ENCODE measurements at regions not wholly inside any gene's neighbourhood (a gene's known extent, or its start where the extent isn't known, plus 50 kb on each side); places are given as distances from the start of the nearest gene placed in this dataset.

DNA sequence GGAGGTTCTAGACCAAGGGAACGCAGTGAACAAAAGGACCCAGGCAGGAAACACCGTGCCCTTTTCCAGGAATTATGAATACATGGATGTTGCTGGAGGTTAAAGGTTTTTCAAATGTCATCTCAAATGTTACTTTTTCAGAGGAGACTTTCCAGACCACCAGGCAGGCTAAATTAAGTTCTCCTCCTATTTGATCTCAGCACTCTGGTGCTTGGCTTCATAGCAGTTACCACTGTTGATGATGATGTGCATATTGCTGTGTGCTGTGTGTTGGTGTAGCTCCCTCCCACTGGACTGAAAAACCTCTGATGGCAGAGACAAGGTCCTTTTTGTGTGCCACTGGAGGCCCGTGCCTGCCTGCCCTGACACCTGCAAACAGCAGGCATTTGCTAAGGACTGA lies 137.3 kb upstream of the PTPRM start:
- DNase-seq (no peak), ATAC-seq (replicated peaks in 1 of 4) (no peak)
- Histone ChIP-seq H3K4me1 (ENCODE audit: control insufficient read depth in 1 of 2, extremely low read depth in 1 of 2, insufficient read depth in 2 of 2, low read length in 2 of 2) (no peaks in the 10 kb centered on the region), H3K36me3 (ENCODE audit: control insufficient read depth in 2 of 2, extremely low read depth in 1 of 2, insufficient read depth in 1 of 2, low read length in 1 of 2) (no peaks in the 10 kb centered on the region), H3K4me3 (ENCODE audit: control insufficient read depth in 1 of 2, extremely low read depth in 1 of 2, low read length in 1 of 2) (no peak overlapping the region), H3K27me3 (replicated peaks in 1 of 2; ENCODE audit: control insufficient read depth in 2 of 2, extremely low read depth in 1 of 2, insufficient read depth in 2 of 2, low read length in 1 of 2) (no peaks in the 10 kb centered on the region), H3K27ac (ENCODE audit: low read length) (no peak overlapping the region), H3K9me3 (no peaks in the 10 kb centered on the region)
- POLR2A ChIA-PET = no interaction called here
- H3K9me3 Mint-ChIP-seq = peaks cover 0 to 8% (median 2%) of the 10 kb centered on the region in 3 donors
- H3K27me3 Mint-ChIP-seq = peaks cover 0 to 3% of the 10 kb centered on the region in 2 donors
- no peaks in the 10 kb centered on the region for H3K4me1 Mint-ChIP-seq
- CTCF ChIA-PET = no interaction called here
- H3K36me3 Mint-ChIP-seq = no peaks in the 10 kb centered on the region
- H3K27ac Mint-ChIP-seq = no peak overlapping the region
- 63% methylated on average over 3 of the region's 3 CpGs for WGBS (ENCODE audit: insufficient coverage)
- H3K4me3 Mint-ChIP-seq = no peak overlapping the region

DNA sequence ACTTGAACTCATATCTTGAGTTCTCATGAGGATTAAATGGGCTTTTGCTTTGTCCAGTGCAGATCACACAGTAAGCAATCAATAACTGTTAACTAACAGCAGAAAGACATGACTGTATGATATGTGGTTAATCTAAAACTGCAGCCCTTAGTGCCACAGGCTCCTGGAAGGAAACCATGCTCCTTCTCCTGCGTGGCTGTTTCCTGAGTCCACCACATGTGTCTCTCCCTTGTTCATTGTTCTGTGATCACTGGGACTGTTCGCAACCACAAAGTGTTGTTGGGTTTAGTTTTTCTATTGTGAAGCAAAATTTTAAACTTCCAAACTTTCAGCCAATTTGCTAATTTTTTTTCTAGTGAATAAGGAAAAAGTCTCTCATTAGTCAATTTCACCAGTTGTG lies 130.9 kb upstream of the PTPRM start:
- Mint-ChIP-seq H3K4me3 (no peak overlapping the region), H3K27me3 (peaks cover 1 to 3% of the 10 kb centered on the region in 2 donors), H3K27ac (no peak overlapping the region), H3K4me1 (no peaks in the 10 kb centered on the region), H3K9me3 (peaks cover 0 to 6% (median 4%) of the 10 kb centered on the region in 3 donors), H3K36me3 (no peaks in the 10 kb centered on the region)
- H3K27ac ChIP-seq (ENCODE audit: low read length) = no peak overlapping the region
- POLR2A ChIA-PET = no interaction called here
- DNase-seq (no peak), ATAC-seq (replicated peaks in 1 of 4) (no peak)
- no CpG with 5 or more reads among the region's 2 CpGs for WGBS (ENCODE audit: insufficient coverage)
- H3K9me3 ChIP-seq = no peaks in the 10 kb centered on the region
- CTCF ChIA-PET = interaction anchor here in 1 of 2 donors (0.7 kb wide), 1 partner anchor 872 kb away, joined by 3 read pairs; no protein-coding TSS in a partner anchor
- H3K27me3 ChIP-seq (replicated peaks in 1 of 2; ENCODE audit: control insufficient read depth in 2 of 2, extremely low read depth in 1 of 2, insufficient read depth in 2 of 2, low read length in 1 of 2) = no peaks in the 10 kb centered on the region
- no peaks in the 10 kb centered on the region for H3K36me3 ChIP-seq (ENCODE audit: control insufficient read depth in 2 of 2, extremely low read depth in 1 of 2, insufficient read depth in 1 of 2, low read length in 1 of 2)
- H3K4me3 ChIP-seq (ENCODE audit: control insufficient read depth in 1 of 2, extremely low read depth in 1 of 2, low read length in 1 of 2) = no peak overlapping the region
- no peaks in the 10 kb centered on the region for H3K4me1 ChIP-seq (ENCODE audit: control insufficient read depth in 1 of 2, extremely low read depth in 1 of 2, insufficient read depth in 2 of 2, low read length in 2 of 2)

DNA sequence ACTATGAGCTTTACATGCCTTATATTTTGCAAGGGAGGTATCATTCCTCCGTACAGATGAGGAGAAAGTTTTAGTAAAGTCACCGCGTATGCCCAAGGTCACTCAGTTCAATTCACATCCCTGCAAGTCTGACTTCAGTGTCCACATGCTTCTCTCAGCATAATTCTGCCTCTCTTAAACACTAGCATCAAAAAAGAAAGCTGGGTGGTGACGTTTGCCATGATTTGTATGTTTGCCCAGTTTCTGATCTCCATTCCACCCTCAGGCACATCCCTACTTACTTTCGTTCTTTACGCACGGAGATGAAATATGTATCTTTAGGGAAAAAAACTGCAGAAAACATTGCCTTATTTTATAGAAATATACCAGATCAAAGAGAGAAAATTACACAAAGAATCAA lies 129.2 kb upstream of the PTPRM start:
- Histone ChIP-seq H3K27ac (ENCODE audit: low read length) (no peak overlapping the region), H3K4me3 (ENCODE audit: control insufficient read depth in 1 of 2, extremely low read depth in 1 of 2, low read length in 1 of 2) (no peak overlapping the region), H3K4me1 (ENCODE audit: control insufficient read depth in 1 of 2, extremely low read depth in 1 of 2, insufficient read depth in 2 of 2, low read length in 2 of 2) (no peaks in the 10 kb centered on the region), H3K9me3 (no peaks in the 10 kb centered on the region), H3K27me3 (replicated peaks in 1 of 2; ENCODE audit: control insufficient read depth in 2 of 2, extremely low read depth in 1 of 2, insufficient read depth in 2 of 2, low read length in 1 of 2) (no peaks in the 10 kb centered on the region), H3K36me3 (ENCODE audit: control insufficient read depth in 2 of 2, extremely low read depth in 1 of 2, insufficient read depth in 1 of 2, low read length in 1 of 2) (no peaks in the 10 kb centered on the region)
- Mint-ChIP-seq H3K4me3 (no peak overlapping the region), H3K27me3 (peaks cover 1 to 3% of the 10 kb centered on the region in 2 donors), H3K27ac (no peak overlapping the region), H3K4me1 (no peaks in the 10 kb centered on the region), H3K9me3 (peaks cover 0 to 6% (median 0%) of the 10 kb centered on the region in 3 donors), H3K36me3 (no peaks in the 10 kb centered on the region)
- DNase-seq (no peak), ATAC-seq (replicated peaks in 1 of 4) (no peak)
- ChIA-PET CTCF (no interaction called here), POLR2A (no interaction called here)
- WGBS (ENCODE audit: insufficient coverage) = no CpG with 5 or more reads among the region's 7 CpGs

DNA sequence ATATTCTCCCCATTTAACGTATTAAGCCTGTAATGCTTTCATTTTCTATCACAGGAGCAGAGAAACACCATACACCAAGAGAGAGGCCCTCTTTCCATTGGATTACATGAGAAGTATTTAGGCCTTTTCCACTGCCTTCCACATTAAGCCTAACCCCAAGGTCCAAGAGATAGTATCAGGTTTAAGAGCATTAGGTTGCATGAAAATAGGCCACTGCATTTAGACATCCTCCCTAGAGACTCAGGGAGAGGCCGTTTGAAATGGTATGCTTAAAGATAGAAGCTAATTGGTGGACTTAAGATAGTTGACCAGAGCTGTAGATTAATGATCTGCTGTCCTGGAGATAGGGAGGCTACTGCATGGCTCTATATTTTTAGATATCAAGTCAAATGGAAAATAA lies 128.5 kb upstream of the PTPRM start:
- Histone ChIP-seq H3K36me3 (ENCODE audit: control insufficient read depth in 2 of 2, extremely low read depth in 1 of 2, insufficient read depth in 1 of 2, low read length in 1 of 2) (no peaks in the 10 kb centered on the region), H3K4me1 (ENCODE audit: control insufficient read depth in 1 of 2, extremely low read depth in 1 of 2, insufficient read depth in 2 of 2, low read length in 2 of 2) (no peaks in the 10 kb centered on the region), H3K27me3 (replicated peaks in 1 of 2; ENCODE audit: control insufficient read depth in 2 of 2, extremely low read depth in 1 of 2, insufficient read depth in 2 of 2, low read length in 1 of 2) (no peaks in the 10 kb centered on the region), H3K4me3 (ENCODE audit: control insufficient read depth in 1 of 2, extremely low read depth in 1 of 2, low read length in 1 of 2) (no peak overlapping the region), H3K27ac (ENCODE audit: low read length) (no peak overlapping the region), H3K9me3 (no peaks in the 10 kb centered on the region)
- peaks cover 0 to 6% (median 0%) of the 10 kb centered on the region in 3 donors for H3K9me3 Mint-ChIP-seq
- ATAC-seq (replicated peaks in 1 of 4) (no peak), DNase-seq (no peak)
- ChIA-PET POLR2A (no interaction called here), CTCF (no interaction called here)
- peaks cover 1 to 3% of the 10 kb centered on the region in 2 donors for H3K27me3 Mint-ChIP-seq
- H3K4me1 Mint-ChIP-seq = no peaks in the 10 kb centered on the region
- no peaks in the 10 kb centered on the region for H3K36me3 Mint-ChIP-seq
- no CpG with 5 or more reads among the region's 2 CpGs for WGBS (ENCODE audit: insufficient coverage)
- H3K27ac Mint-ChIP-seq = no peak overlapping the region
- H3K4me3 Mint-ChIP-seq = no peak overlapping the region

DNA sequence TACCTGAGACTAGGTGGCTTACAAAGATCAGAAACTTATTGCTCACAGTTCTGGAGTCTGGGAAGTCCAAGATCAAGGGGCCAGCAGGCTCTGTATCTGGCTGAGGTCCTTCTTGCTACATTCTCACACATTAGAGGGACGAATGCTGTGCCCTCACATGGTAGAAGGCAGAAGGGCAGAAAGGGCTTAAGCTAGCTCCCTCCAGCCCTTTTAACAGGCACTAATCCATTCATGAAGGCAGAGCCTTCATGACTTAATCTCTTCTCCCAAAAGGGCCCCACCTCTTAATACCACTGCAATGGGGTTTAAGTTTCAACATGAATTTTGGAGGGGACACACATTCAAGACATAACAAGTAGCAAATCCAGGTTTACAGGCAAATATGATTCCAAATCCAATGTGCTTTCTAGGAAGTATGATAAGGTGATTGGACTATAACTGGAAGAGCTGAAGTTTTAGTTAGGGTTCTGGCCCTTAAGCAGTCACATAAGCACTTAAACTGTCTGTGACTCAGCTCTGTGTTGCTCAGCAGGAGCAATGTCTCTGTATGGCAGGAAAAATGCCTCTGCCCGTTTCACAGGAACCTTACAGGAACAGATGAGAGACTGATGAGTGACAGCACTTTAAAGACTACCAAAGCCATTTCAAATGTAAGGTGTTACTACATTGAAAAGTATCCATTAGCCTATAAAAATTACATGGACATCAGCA lies 119.6 kb upstream of the PTPRM start:
- no CpG with 5 or more reads among the region's 2 CpGs for WGBS (ENCODE audit: insufficient coverage)
- POLR2A ChIA-PET = no interaction called here
- H3K4me3 Mint-ChIP-seq = no peak overlapping the region

DNA sequence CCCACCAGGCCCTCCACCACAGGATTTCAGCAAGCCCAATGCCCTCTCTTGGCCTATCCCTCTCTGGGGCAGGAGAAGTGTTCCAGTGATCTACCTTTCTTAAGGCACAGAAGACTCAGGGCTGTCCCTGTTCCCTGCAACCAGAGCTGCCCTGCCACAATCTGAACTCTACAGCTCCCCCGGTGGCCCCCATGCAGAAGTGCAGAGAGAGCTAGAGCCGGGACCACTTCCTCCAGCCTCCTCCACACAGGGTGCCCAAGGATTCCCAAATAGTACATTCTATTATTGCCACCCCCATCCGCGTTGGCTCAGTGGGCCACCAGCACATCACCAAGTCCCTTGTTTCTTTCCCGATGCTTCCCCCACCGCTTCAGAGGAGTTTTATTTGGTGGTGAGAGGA lies 114.8 kb upstream of the PTPRM start:
- Histone ChIP-seq H3K36me3 (ENCODE audit: control insufficient read depth in 2 of 2, extremely low read depth in 1 of 2, insufficient read depth in 1 of 2, low read length in 1 of 2) (no peaks in the 10 kb centered on the region), H3K27ac (ENCODE audit: low read length) (no peak overlapping the region), H3K4me1 (ENCODE audit: control insufficient read depth in 1 of 2, extremely low read depth in 1 of 2, insufficient read depth in 2 of 2, low read length in 2 of 2) (no peaks in the 10 kb centered on the region), H3K4me3 (ENCODE audit: control insufficient read depth in 1 of 2, extremely low read depth in 1 of 2, low read length in 1 of 2) (no peak overlapping the region), H3K9me3 (no peaks in the 10 kb centered on the region), H3K27me3 (replicated peaks in 1 of 2; ENCODE audit: control insufficient read depth in 2 of 2, extremely low read depth in 1 of 2, insufficient read depth in 2 of 2, low read length in 1 of 2) (peaks cover 0 to 3% of the 10 kb centered on the region in 2 experiments)
- no peaks in the 10 kb centered on the region for H3K4me1 Mint-ChIP-seq
- POLR2A ChIA-PET = no interaction called here
- peaks cover 2 to 5% (median 4%) of the 10 kb centered on the region in 3 donors for H3K9me3 Mint-ChIP-seq
- no peaks in the 10 kb centered on the region for H3K36me3 Mint-ChIP-seq
- ATAC-seq (replicated peaks in 1 of 4) (no peak), DNase-seq (peak in 1 of 35 experiments; percentile 4)
- 9% methylated on average over 2 of the region's 6 CpGs for WGBS (ENCODE audit: insufficient coverage)
- no peak overlapping the region for H3K27ac Mint-ChIP-seq
- CTCF ChIA-PET = no interaction called here
- no peaks in the 10 kb centered on the region for H3K27me3 Mint-ChIP-seq
- no peak overlapping the region for H3K4me3 Mint-ChIP-seq

More for the DNA sequence above, 119.6 kb upstream of the PTPRM start:
- Histone ChIP-seq H3K4me1 (ENCODE audit: control insufficient read depth in 1 of 2, extremely low read depth in 1 of 2, insufficient read depth in 2 of 2, low read length in 2 of 2) (no peaks in the 10 kb centered on the region), H3K9me3 (no peaks in the 10 kb centered on the region), H3K36me3 (ENCODE audit: control insufficient read depth in 2 of 2, extremely low read depth in 1 of 2, insufficient read depth in 1 of 2, low read length in 1 of 2) (no peaks in the 10 kb centered on the region), H3K4me3 (ENCODE audit: control insufficient read depth in 1 of 2, extremely low read depth in 1 of 2, low read length in 1 of 2) (no peak overlapping the region), H3K27me3 (replicated peaks in 1 of 2; ENCODE audit: control insufficient read depth in 2 of 2, extremely low read depth in 1 of 2, insufficient read depth in 2 of 2, low read length in 1 of 2) (no peaks in the 10 kb centered on the region), H3K27ac (ENCODE audit: low read length) (no peak overlapping the region)
- Mint-ChIP-seq H3K36me3 (no peaks in the 10 kb centered on the region), H3K4me1 (no peaks in the 10 kb centered on the region), H3K27me3 (no peaks in the 10 kb centered on the region), H3K27ac (no peak overlapping the region), H3K9me3 (peaks cover 2 to 5% (median 4%) of the 10 kb centered on the region in 3 donors)
- CTCF ChIA-PET = no interaction called here
- DNase-seq = no peak
- ATAC-seq (replicated peaks in 1 of 4) = no peak

DNA sequence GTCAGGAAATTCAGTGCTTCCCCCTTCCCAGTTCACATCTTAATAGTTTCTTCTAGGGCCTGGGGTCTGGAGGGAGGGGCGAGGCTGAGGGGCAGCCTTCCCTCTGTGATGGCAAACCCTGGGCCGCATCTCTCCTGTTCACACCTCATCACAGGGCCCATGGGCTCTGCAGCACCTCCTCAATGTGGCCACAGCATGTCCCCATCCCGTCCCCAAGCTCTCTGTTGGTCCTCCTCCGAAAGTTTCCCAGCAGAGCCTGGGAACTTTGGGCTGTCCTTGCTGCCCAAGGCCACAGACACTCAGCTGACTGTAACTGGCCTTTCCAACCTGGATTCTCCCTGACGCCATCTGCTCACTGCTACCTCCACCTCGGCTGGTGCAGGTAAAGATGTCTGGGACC lies 112.7 kb upstream of the PTPRM start:
- no peaks in the 10 kb centered on the region for H3K27me3 Mint-ChIP-seq
- no peaks in the 10 kb centered on the region for H3K4me1 ChIP-seq (ENCODE audit: control insufficient read depth in 1 of 2, extremely low read depth in 1 of 2, insufficient read depth in 2 of 2, low read length in 2 of 2)
- no peaks in the 10 kb centered on the region for H3K36me3 Mint-ChIP-seq
- peaks cover 0 to 4% (median 2%) of the 10 kb centered on the region in 3 donors for H3K9me3 Mint-ChIP-seq
- H3K4me3 Mint-ChIP-seq = no peak overlapping the region
- H3K9me3 ChIP-seq = no peaks in the 10 kb centered on the region
- H3K27me3 ChIP-seq (replicated peaks in 1 of 2; ENCODE audit: control insufficient read depth in 2 of 2, extremely low read depth in 1 of 2, insufficient read depth in 2 of 2, low read length in 1 of 2) = peaks cover 0 to 3% of the 10 kb centered on the region in 2 experiments
- H3K4me1 Mint-ChIP-seq = no peaks in the 10 kb centered on the region
- no peak overlapping the region for H3K4me3 ChIP-seq (ENCODE audit: control insufficient read depth in 1 of 2, extremely low read depth in 1 of 2, low read length in 1 of 2)
- no peak overlapping the region for H3K27ac ChIP-seq (ENCODE audit: low read length)
- ATAC-seq (replicated peaks in 1 of 4) = no peak
- WGBS (ENCODE audit: insufficient coverage) = 88% methylated on average over 5 of the region's 6 CpGs
- ChIA-PET CTCF (no interaction called here), POLR2A (no interaction called here)
- H3K36me3 ChIP-seq (ENCODE audit: control insufficient read depth in 2 of 2, extremely low read depth in 1 of 2, insufficient read depth in 1 of 2, low read length in 1 of 2) = no peaks in the 10 kb centered on the region
- no peak for DNase-seq
- H3K27ac Mint-ChIP-seq = no peak overlapping the region
